Loucy (cell line): ENCODE measurements at regions not wholly inside any gene's neighbourhood (a gene's known extent, or its start where the extent isn't known, plus 50 kb on each side); places are given as distances from the start of the nearest gene placed in this dataset.
"Not testable (repeated sequence)": the region's sequence is repeated elsewhere in the genome, so short reads cannot be mapped to it uniquely, and the experiment has no call there.

ENCODE experiments used
- H2AFZ ChIP-seq: fragments of 200-600 bp; sonication (generic); 2 replicates; pipeline ENCODE4 v1.6.0; 2016; ENCODE audit warnings: antibody characterized with exemption, mild to moderate bottlenecking, low read length, moderate library complexity
- H3F3A ChIP-seq: fragments of 200-600 bp; 2 replicates; pipeline ENCODE4 v1.6.0; 2016; ENCODE audit warnings: antibody characterized with exemption, low read depth, mild to moderate bottlenecking
- H3K27me3 ChIP-seq: fragments of 200-600 bp; sonication (generic); 2 replicates; pipeline ENCODE4 v1.6.1; 2014; ENCODE audit warnings: low read length, mild to moderate bottlenecking; ENCODE audit not compliant: insufficient read depth, poor library complexity, severe bottlenecking
- H3K36me3 ChIP-seq: fragments of 200-600 bp; sonication (generic); 2 replicates; pipeline ENCODE4 v1.6.1; 2016; ENCODE audit warnings: low read length; ENCODE audit not compliant: insufficient read depth
- H3K4me1 ChIP-seq: fragments of 200-600 bp; sonication (generic); 2 replicates; pipeline ENCODE4 v1.5.1; 2014; ENCODE audit warnings: low read length, mild to moderate bottlenecking; ENCODE audit not compliant: insufficient read depth, poor library complexity, severe bottlenecking
- H3K4me2 ChIP-seq: fragments of 200-600 bp; sonication (generic); 2 replicates; pipeline ENCODE4 v1.6.0; 2014; ENCODE audit warnings: antibody characterized with exemption, low read length, low read depth, mild to moderate bottlenecking; ENCODE audit not compliant: poor library complexity, severe bottlenecking
- H3K4me3 ChIP-seq: fragments of 200-600 bp; sonication (generic); 2 replicates; pipeline ENCODE4 v1.5.1; 2014; ENCODE audit warnings: low read length, mild to moderate bottlenecking, mixed read lengths; ENCODE audit not compliant: poor library complexity, severe bottlenecking
- H3K79me2 ChIP-seq: fragments of 200-600 bp; sonication (generic); 2 replicates; pipeline ENCODE4 v1.6.1; 2014; ENCODE audit warnings: low read length; ENCODE audit not compliant: insufficient read depth
- H3K9ac ChIP-seq: fragments of 200-600 bp; sonication (generic); 2 replicates; pipeline ENCODE4 v1.6.0; 2014; ENCODE audit warnings: mild to moderate bottlenecking, low read depth, low read length, moderate library complexity; ENCODE audit not compliant: poor library complexity, severe bottlenecking
- H3K9me2 ChIP-seq: fragments of 200-600 bp; sonication (generic); replicated peaks from 2 replicates; pipeline ENCODE4 v1.6.1; 2016; ENCODE audit warnings: low read depth, low read length, mixed read lengths
- H3K9me3 ChIP-seq: fragments of 200-600 bp; sonication (generic); 2 replicates; pipeline ENCODE4 v1.6.1; 2014; ENCODE audit warnings: mild to moderate bottlenecking, antibody characterized with exemption, low read length, low read depth; ENCODE audit not compliant: insufficient read depth
- H4K20me1 ChIP-seq: fragments of 200-600 bp; sonication (generic); 2 replicates; pipeline ENCODE4 v1.6.0; 2014; ENCODE audit warnings: antibody characterized with exemption, low read length, mild to moderate bottlenecking; ENCODE audit not compliant: insufficient read depth, poor library complexity, severe bottlenecking

GRCh38 chr4:87924146-87924545 is 51.4 kb upstream of the SPP1 start:
- not testable (repeated sequence) for H3K36me3 ChIP-seq, H3K79me2 ChIP-seq, H3K4me3 ChIP-seq, H3F3A ChIP-seq, H4K20me1 ChIP-seq, H3K9me3 ChIP-seq, H3K27me3 ChIP-seq, H3K9me2 ChIP-seq, H2AFZ ChIP-seq, H3K4me2 ChIP-seq, H3K4me1 ChIP-seq, H3K9ac ChIP-seq
